Neural progenitor cell (in vitro differentiated cells): ENCODE measurements at regions not wholly inside any gene's neighbourhood (a gene's known extent, or its start where the extent isn't known, plus 50 kb on each side); places are given as distances from the start of the nearest gene placed in this dataset.

Experiments used
- CTCF ChIP-seq: fragments of 200-600 bp; sonication (generic); IDR thresholded peaks from 2 replicates; pipeline ENCODE4 v1.5.1; 2017; ENCODE audit warnings: antibody characterized with exemption, mild to moderate bottlenecking
- EZH2 ChIP-seq: fragments of 200-600 bp; sonication (generic); IDR thresholded peaks from 2 replicates; pipeline ENCODE4 v1.6.1; 2017; ENCODE audit warnings: antibody characterized with exemption, mild to moderate bottlenecking, moderate library complexity
- EZH2phosphoT487 ChIP-seq: fragments of 200-600 bp; sonication (generic); IDR thresholded peaks from 2 replicates; pipeline ENCODE4 v1.6.1; 2017; ENCODE audit warnings: antibody characterized with exemption

DNA sequence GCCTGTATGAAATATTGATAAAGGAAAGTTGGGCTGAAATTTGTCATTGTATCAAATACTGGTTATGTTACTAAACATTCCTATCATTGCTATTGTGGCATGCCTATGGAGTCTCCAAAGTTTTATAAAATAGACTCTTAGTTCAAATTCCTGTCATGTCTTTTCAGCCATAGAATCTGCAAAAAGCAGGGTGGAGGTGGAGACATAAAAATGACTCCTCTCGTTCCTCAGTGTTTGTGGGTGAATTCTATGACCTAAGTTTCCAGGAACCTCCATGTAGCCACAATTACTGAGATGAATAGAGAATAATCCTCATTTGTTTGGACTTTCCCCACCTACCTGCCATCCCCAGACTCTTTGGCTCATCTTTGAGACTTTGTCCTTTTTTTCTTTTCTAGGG, 326.3 kb upstream of the ETAA1 start:
- no peak for TF ChIP-seq CTCF
- no peak for TF ChIP-seq EZH2
- no peak for TF ChIP-seq EZH2phosphoT487
